Limb (tissue), 2 donors: ENCODE measurements at regions not wholly inside any gene's neighbourhood (a gene's known extent, or its start where the extent isn't known, plus 50 kb on each side); places are given as distances from the start of the nearest gene placed in this dataset.
A peak's percentile ranks its signal among the peaks of the same experiment; 100 is the strongest.
"Not testable (repeated sequence)": the region's sequence is repeated elsewhere in the genome, so short reads cannot be mapped to it uniquely, and the experiment has no call there.

ENCODE experiments used
- DNase-seq, 2 donors: peaks; one replicate each; pipeline ENCODE4 v3.0.0-alpha.2; 2016; ENCODE audit errors: extremely low spot score in 2 of 2

GRCh38 chr1:18561967-18562366, 68.7 kb upstream of the PAX7 start:
- DNase-seq: no peak

- peak in 1 of 2 donors; percentile 10 for DNase-seq
Observed at GRCh38 chr1:18564676-18565075, 66.0 kb upstream of the PAX7 start.

DNA sequence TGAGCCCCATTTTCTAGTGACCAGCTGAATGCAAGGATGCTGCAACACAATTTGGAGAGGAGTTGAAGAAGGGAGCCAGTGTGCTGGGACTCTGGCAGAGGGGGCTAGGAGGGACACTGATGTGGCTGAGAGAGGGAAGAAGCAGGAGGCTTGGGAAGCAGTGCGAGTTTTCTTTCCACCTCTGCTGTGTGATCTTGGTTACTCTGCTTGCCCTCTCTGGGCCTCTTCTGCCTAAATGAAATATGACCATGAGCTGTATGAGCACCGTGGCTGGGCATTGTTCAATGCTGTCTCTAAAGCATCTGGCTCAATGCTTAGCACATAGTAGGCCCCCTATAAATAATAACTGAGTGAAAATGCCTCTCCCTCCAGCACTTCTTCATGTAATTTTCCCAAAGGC, 65.3 kb upstream of the PAX7 start:
- no peak for DNase-seq

GRCh38 chr1:18568489-18568888, 62.2 kb upstream of the PAX7 start:
- no peak for DNase-seq

GRCh38 chr1:18569251-18569650, 61.4 kb upstream of the PAX7 start:
- DNase-seq: no peak

GRCh38 chr1:18569811-18570545, 60.7 kb upstream of the PAX7 start:
- no peak for DNase-seq

- DNase-seq: no peak
Observed at GRCh38 chr1:18571275-18571674, 59.4 kb upstream of the PAX7 start.

- DNase-seq: no peak
Observed at GRCh38 chr1:18572022-18572880, 58.4 kb upstream of the PAX7 start.

DNA sequence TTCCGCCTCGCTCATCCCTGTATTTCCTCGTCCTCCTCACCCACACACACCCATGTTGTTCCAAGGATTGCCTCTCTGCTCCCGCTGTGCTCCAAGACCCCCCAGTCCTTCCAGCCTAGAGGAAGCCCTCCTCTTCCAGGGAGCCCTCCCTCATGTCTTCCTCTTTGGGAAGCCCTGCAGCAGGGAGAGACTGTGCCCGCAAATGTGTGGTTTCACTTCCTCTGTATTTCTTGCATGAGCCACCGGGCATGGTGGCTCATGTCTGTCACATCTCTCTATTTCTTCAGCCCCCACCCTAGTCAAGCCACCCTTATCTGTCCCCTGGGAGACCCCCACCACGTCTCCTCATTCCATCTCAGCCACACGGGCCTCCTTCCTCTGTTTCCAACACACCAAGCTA, 57.5 kb upstream of the PAX7 start:
- no peak for DNase-seq

- DNase-seq: no peak
Observed at GRCh38 chr1:18574754-18575153, 55.9 kb upstream of the PAX7 start.

DNA sequence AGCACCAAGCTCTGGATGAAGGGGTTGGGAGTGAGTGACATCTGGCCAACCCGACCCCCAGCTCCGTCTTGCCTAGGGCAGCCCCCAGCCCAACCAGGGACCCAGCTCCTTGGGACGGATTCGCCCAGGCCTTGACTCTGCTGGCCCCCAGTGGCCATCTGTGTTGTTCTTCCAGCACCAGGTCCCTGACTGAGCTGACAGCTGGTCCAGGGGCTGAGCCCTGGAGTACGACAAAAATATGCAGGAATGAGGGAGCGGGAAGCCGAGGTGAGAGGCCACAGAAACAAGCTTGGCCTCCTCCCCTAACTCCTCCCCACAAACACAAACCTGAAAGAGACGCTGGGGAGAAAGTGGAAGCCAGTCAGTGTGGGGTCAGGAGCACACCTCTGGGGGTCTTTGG, 55.0 kb upstream of the PAX7 start:
- peak; percentile 55 to 83 for DNase-seq

DNA sequence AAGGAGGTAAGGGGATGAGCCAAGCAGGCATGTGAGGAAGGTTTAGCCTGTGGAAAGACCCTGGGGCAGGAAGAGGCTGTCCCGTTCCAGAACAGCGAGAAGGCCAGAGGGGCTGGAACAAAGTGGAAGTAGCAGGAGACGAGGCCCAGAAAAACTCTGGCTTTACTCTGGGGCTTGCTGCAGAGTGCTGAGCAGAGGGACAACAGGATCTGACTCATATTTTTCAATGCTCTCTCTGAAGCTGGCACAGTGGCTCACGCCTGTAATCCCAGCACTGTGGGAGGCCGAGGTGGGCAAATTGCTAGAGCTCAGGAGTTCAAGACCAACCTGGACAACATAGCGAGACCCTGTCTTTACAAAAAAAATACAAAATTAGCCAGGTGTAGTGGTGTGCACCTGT, 52.4 kb upstream of the PAX7 start:
- no peak for DNase-seq

- DNase-seq: not testable (repeated sequence)
Observed at GRCh38 chr1:18579267-18579666, 51.4 kb upstream of the PAX7 start.

DNA sequence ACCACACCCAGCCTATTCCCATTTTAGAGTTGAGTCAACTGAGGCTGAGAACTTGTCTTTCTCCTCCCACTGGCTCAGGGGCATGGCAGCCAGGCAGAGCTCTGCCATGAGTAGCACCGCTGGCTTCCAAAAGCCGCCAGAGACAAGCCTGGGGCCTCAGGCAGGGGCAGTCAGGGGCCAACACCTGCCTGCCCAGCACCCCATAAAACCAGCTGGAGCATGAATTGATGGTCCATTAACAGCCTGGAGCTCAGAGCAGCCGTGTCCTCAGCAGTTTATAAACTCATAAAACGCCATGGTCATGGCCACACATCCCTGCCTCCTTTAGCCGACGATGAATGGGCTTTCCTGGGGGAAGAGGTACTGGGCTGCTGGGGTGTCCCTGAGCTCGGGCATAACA, 50.6 kb upstream of the PAX7 start:
- no peak for DNase-seq

- DNase-seq: no peak
Observed at GRCh38 chr1:18580691-18581419, 49.8 kb upstream of the PAX7 start.
